NCI-H1092 treated with DMSO at 0.1 percent for 48 hours (cell line): ENCODE measurements at regions not wholly inside any gene's neighbourhood (a gene's known extent, or its start where the extent isn't known, plus 50 kb on each side); places are given as distances from the start of the nearest gene placed in this dataset.
"Not testable (repeated sequence)": the region's sequence is repeated elsewhere in the genome, so short reads cannot be mapped to it uniquely, and the experiment has no call there.

ENCODE experiments used
- DNase-seq: peaks from one replicate; lab custom pipeline; 2025; lab: John Stamatoyannopoulos, UW

GRCh38 chr9:31210978-31211570, 1173.4 kb upstream of the ACO1 start:
- no peak for DNase-seq

- DNase-seq: not testable (repeated sequence)
Measured at GRCh38 chr9:31229976-31230375, 1154.5 kb upstream of the ACO1 start.

GRCh38 chr9:31232485-31232884, 1152.0 kb upstream of the ACO1 start:
- no peak for DNase-seq

- DNase-seq: no peak
Measured at GRCh38 chr9:31236344-31236743, 1148.1 kb upstream of the ACO1 start.

GRCh38 chr9:31243386-31243785, 1141.1 kb upstream of the ACO1 start:
- no peak for DNase-seq

GRCh38 chr9:31248156-31248555, 1136.3 kb upstream of the ACO1 start:
- DNase-seq: no peak

GRCh38 chr9:31251386-31251785, 1133.1 kb upstream of the ACO1 start:
- no peak for DNase-seq

GRCh38 chr9:31253800-31254762, 1130.4 kb upstream of the ACO1 start:
- no peak for DNase-seq

GRCh38 chr9:31255211-31255610, 1129.2 kb upstream of the ACO1 start:
- no peak for DNase-seq

GRCh38 chr9:31259824-31260223, 1124.6 kb upstream of the ACO1 start:
- DNase-seq: peak; percentile 35

GRCh38 chr9:31272456-31273295, 1111.8 kb upstream of the ACO1 start:
- DNase-seq: no peak

- DNase-seq: no peak
Measured at GRCh38 chr9:31275419-31275818, 1109.0 kb upstream of the ACO1 start.

GRCh38 chr9:31290731-31291130, 1093.7 kb upstream of the ACO1 start:
- no peak for DNase-seq

- DNase-seq: no peak
Measured at GRCh38 chr9:31302620-31303418, 1081.6 kb upstream of the ACO1 start.

GRCh38 chr9:31304576-31304975, 1079.9 kb upstream of the ACO1 start:
- no peak for DNase-seq

- no peak for DNase-seq
Measured at GRCh38 chr9:31314241-31314640, 1070.2 kb upstream of the ACO1 start.

GRCh38 chr9:31320494-31320893, 1063.9 kb upstream of the ACO1 start:
- no peak for DNase-seq

- DNase-seq: no peak
Measured at GRCh38 chr9:31321256-31321655, 1063.2 kb upstream of the ACO1 start.

GRCh38 chr9:31321686-31322085, 1062.8 kb upstream of the ACO1 start:
- DNase-seq: no peak

GRCh38 chr9:31323726-31324444, 1060.6 kb upstream of the ACO1 start:
- no peak for DNase-seq

- DNase-seq: no peak
Measured at GRCh38 chr9:31325778-31326177, 1058.7 kb upstream of the ACO1 start.
